ENCODE measurements at regions not wholly inside any gene's neighbourhood (a gene's known extent, or its start where the extent isn't known, plus 50 kb on each side); places are given as distances from the start of the nearest gene placed in this dataset.

- TF ChIP-seq, protein P1, sequence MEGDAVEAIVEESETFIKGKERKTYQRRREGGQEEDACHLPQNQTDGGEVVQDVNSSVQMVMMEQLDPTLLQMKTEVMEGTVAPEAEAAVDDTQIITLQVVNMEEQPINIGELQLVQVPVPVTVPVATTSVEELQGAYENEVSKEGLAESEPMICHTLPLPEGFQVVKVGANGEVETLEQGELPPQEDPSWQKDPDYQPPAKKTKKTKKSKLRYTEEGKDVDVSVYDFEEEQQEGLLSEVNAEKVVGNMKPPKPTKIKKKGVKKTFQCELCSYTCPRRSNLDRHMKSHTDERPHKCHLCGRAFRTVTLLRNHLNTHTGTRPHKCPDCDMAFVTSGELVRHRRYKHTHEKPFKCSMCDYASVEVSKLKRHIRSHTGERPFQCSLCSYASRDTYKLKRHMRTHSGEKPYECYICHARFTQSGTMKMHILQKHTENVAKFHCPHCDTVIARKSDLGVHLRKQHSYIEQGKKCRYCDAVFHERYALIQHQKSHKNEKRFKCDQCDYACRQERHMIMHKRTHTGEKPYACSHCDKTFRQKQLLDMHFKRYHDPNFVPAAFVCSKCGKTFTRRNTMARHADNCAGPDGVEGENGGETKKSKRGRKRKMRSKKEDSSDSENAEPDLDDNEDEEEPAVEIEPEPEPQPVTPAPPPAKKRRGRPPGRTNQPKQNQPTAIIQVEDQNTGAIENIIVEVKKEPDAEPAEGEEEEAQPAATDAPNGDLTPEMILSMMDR (IDR thresholded peaks at IDR 0.05; ENCODE audit: unreplicated experiment) = no peak
- Mint-ChIP-seq H3K36me3 (ENCODE audit: insufficient read depth) (no peaks in the 10 kb centered on the region), H3K27me3 (peaks cover 6% of the 10 kb centered on the region), H3K27ac (no peak overlapping the region), H3K4me1 (ENCODE audit: low read depth) (peaks cover 3% of the 10 kb centered on the region), H3K9me3 (ENCODE audit: low read depth) (no peaks in the 10 kb centered on the region), H3K4me3 (ENCODE audit: low read depth) (no peak overlapping the region)
- DNase-seq (ENCODE audit: low spot score, unreplicated experiment) = no peak
These were observed 185.7 kb upstream of the NWD2 start for GRCh38 chr4:37058826-37059225.

DNA sequence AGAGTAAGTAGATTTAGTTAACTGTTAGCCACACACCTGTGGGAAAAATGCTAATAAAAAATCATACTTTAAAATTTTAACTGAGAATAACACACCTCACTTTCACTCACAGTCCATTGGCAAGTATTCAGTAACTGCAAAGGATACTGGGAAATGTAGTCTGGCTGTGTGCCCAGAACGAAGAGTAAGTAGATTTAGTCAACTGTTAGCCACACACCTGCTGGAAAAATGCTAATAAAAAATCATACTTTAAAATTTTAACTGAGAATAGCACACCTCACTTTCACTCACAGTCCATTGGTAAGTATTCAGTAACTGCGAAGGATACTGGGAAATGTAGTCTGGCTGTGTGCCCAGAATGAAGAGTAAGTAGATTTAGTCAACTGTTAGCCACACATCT, 178.4 kb upstream of the NWD2 start:
- Mint-ChIP-seq H3K4me1 (ENCODE audit: low read depth) (no peaks in the 10 kb centered on the region), H3K9me3 (ENCODE audit: low read depth) (no peaks in the 10 kb centered on the region), H3K36me3 (ENCODE audit: insufficient read depth) (no peaks in the 10 kb centered on the region), H3K27me3 (no peaks in the 10 kb centered on the region), H3K4me3 (ENCODE audit: low read depth) (no peak overlapping the region), H3K27ac (no peak overlapping the region)
- no peak for DNase-seq (ENCODE audit: low spot score, unreplicated experiment)
- TF ChIP-seq, protein P1 (IDR thresholded peaks at IDR 0.05; ENCODE audit: unreplicated experiment) = no peak

- Mint-ChIP-seq H3K27me3 (no peaks in the 10 kb centered on the region), H3K4me1 (ENCODE audit: low read depth) (no peaks in the 10 kb centered on the region), H3K9me3 (ENCODE audit: low read depth) (peaks cover 7% of the 10 kb centered on the region), H3K36me3 (ENCODE audit: insufficient read depth) (no peaks in the 10 kb centered on the region), H3K4me3 (ENCODE audit: low read depth) (no peak overlapping the region), H3K27ac (no peak overlapping the region)
- no peak for DNase-seq (ENCODE audit: low spot score, unreplicated experiment)
- TF ChIP-seq, protein P1 (IDR thresholded peaks at IDR 0.05; ENCODE audit: unreplicated experiment) = no peak
These were observed 176.0 kb upstream of the NWD2 start for GRCh38 chr4:37068580-37068979.

DNA sequence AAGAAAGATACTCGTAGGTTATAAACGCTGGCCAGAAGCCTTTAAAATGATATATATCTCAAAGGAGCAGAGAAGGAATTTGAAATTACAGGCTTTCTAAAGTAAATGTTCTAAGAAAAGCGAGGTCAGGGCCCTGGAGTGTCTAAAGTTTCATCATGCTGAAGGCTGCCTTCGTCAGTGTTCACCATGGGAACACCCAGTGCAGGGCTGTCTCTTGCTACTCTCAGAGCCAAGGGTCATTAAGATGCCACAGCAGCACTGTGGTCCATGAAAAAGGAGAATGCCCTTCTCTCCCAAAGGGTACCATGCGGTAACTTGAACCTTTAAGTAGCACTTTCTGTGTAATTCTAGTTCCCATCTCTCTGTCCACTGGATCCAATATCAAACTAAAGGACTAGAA, 174.5 kb upstream of the NWD2 start:
- H3K36me3 Mint-ChIP-seq (ENCODE audit: insufficient read depth) = no peaks in the 10 kb centered on the region

GRCh38 chr4:37071576-37071975, 173.0 kb upstream of the NWD2 start:
- no peaks in the 10 kb centered on the region for H3K4me1 Mint-ChIP-seq (ENCODE audit: low read depth)
- H3K4me3 Mint-ChIP-seq (ENCODE audit: low read depth) = no peak overlapping the region
- TF ChIP-seq, protein P1 (IDR thresholded peaks at IDR 0.05; ENCODE audit: unreplicated experiment) = no peak
- H3K36me3 Mint-ChIP-seq (ENCODE audit: insufficient read depth) = no peaks in the 10 kb centered on the region
- DNase-seq (ENCODE audit: low spot score, unreplicated experiment) = no peak
- H3K9me3 Mint-ChIP-seq (ENCODE audit: low read depth) = peaks cover 7% of the 10 kb centered on the region
- H3K27ac Mint-ChIP-seq = no peak overlapping the region
- no peaks in the 10 kb centered on the region for H3K27me3 Mint-ChIP-seq

More for the DNA sequence above, 174.5 kb upstream of the NWD2 start:
- no peaks in the 10 kb centered on the region for H3K27me3 Mint-ChIP-seq
- no peak overlapping the region for H3K4me3 Mint-ChIP-seq (ENCODE audit: low read depth)
- peaks cover 7% of the 10 kb centered on the region for H3K9me3 Mint-ChIP-seq (ENCODE audit: low read depth)
- H3K4me1 Mint-ChIP-seq (ENCODE audit: low read depth) = no peaks in the 10 kb centered on the region
- H3K27ac Mint-ChIP-seq = no peak overlapping the region
- DNase-seq (ENCODE audit: low spot score, unreplicated experiment) = no peak
- TF ChIP-seq, protein P1 (IDR thresholded peaks at IDR 0.05; ENCODE audit: unreplicated experiment) = no peak
